Activated CD8-positive, alpha-beta T cell treated with anti-CD3 and anti-CD28 coated beads for 36 hours (primary cell): ENCODE measurements at regions not wholly inside any gene's neighbourhood (a gene's known extent, or its start where the extent isn't known, plus 50 kb on each side); places are given as distances from the start of the nearest gene placed in this dataset.

Source experiments
- ATAC-seq: fragments of 200-7000 bp; cut with Tn5 transposase; one replicate; pipeline ENCODE4 v1.10.0; 2021; ENCODE audit warnings: mild to moderate bottlenecking, moderate library complexity
- CTCF ChIA-PET: fragments of 350-600 bp; sonication (Branson Sonifier 250); formaldehyde crosslinking; loops from one replicate; lab custom pipeline; 2021; ENCODE audit warnings: antibody characterized with exemption; lab: Charles Lee
- POLR2A ChIA-PET: fragments of 350-600 bp; sonication (Branson Sonifier 250); formaldehyde crosslinking; loops from one replicate; lab custom pipeline; 2021; ENCODE audit warnings: antibody characterized with exemption; lab: Charles Lee
- DNase-seq: peaks from one replicate; pipeline ENCODE4 v3.0.0-alpha.2; 2020
- H3K27ac Mint-ChIP-seq: one replicate; pipeline ENCODE4 v1.8.0; 2021; ENCODE audit warnings: mild to moderate bottlenecking, mixed read lengths
- H3K27me3 Mint-ChIP-seq: one replicate; pipeline ENCODE4 v1.8.0; 2021; ENCODE audit warnings: mixed read lengths
- H3K36me3 Mint-ChIP-seq: one replicate; pipeline ENCODE4 v1.8.0; 2021; ENCODE audit warnings: low read depth, mixed read lengths
- H3K4me1 Mint-ChIP-seq: one replicate; pipeline ENCODE4 v1.8.0; 2021; ENCODE audit warnings: low read depth, mixed read lengths
- H3K4me3 Mint-ChIP-seq: one replicate; pipeline ENCODE4 v1.8.0; 2021; ENCODE audit warnings: mild to moderate bottlenecking, moderate library complexity, mixed read lengths
- H3K9me3 Mint-ChIP-seq: one replicate; pipeline ENCODE4 v1.8.0; 2021; ENCODE audit warnings: mixed read lengths
- intact Hi-C: fragments of 100-400 bp; cut with micrococcal nuclease; formaldehyde crosslinking; loops from one replicate; pipeline ENCODE4 v1.10.0; 2022
- TF ChIP-seq, protein P1 (sequence below): fragments of 200-600 bp; IDR thresholded peaks from one replicate; pipeline ENCODE4 v1.8.0; 2022; ENCODE audit warnings: antibody characterized with exemption, mild to moderate bottlenecking

DNA sequence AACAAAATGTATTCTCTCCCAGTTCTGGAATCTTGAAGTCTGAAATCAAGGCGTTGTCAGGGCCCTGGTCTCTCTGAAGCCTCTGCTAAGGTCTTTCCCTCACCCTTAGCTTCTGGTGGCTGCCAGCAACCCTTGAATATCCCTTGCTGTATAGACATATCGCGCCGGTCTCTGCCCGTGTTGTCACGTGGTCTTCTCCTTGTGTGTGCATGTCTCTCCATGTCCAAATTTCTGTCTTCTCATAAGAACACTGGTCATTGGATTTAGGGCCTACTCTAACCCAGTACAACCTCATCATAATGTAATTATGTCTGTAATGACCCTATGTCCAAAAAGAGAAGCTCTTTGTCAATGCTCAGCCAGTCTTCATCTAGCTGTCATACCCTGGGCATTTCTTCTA lies 85.7 kb upstream of the ETS2 start:
- H3K27ac Mint-ChIP-seq, result no peak overlapping the region
- no peaks in the 10 kb centered on the region for H3K4me1 Mint-ChIP-seq
- POLR2A ChIA-PET, result no interaction called here
- ATAC-seq, result no peak
- no peaks in the 10 kb centered on the region for H3K27me3 Mint-ChIP-seq
- no peak overlapping the region for H3K4me3 Mint-ChIP-seq
- intact Hi-C loops, result no loop called here
- peaks cover 6% of the 10 kb centered on the region for H3K9me3 Mint-ChIP-seq
- no peak for DNase-seq
- CTCF ChIA-PET, result interaction anchor here (1.3 to 1.5 kb wide), 2 partner anchors 8 to 20 kb away, joined by 3 to 5 read pairs; no protein-coding TSS in a partner anchor
- TF ChIP-seq, protein P1, sequence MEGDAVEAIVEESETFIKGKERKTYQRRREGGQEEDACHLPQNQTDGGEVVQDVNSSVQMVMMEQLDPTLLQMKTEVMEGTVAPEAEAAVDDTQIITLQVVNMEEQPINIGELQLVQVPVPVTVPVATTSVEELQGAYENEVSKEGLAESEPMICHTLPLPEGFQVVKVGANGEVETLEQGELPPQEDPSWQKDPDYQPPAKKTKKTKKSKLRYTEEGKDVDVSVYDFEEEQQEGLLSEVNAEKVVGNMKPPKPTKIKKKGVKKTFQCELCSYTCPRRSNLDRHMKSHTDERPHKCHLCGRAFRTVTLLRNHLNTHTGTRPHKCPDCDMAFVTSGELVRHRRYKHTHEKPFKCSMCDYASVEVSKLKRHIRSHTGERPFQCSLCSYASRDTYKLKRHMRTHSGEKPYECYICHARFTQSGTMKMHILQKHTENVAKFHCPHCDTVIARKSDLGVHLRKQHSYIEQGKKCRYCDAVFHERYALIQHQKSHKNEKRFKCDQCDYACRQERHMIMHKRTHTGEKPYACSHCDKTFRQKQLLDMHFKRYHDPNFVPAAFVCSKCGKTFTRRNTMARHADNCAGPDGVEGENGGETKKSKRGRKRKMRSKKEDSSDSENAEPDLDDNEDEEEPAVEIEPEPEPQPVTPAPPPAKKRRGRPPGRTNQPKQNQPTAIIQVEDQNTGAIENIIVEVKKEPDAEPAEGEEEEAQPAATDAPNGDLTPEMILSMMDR, result no peak
- H3K36me3 Mint-ChIP-seq, result no peaks in the 10 kb centered on the region

DNA sequence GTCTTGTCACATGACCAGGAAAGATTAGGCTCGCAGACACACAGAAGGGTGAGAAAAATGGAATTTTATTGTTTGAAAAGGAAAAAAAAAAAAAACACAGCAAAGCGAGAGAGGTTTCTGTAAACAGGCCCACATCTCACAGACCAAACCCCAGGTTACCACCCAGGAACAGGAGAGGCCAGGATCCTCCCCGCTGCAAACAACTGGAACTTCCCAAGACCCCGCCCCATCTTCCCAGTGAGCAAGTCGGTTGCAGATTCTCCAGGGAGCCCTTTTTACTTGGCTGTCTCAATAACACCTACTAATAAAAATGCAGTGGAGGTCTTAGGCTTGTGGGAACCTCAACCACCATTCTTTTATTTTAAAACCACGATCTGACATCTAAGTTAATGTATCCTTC lies 84.7 kb upstream of the ETS2 start:
- no peak overlapping the region for H3K4me3 Mint-ChIP-seq
- TF ChIP-seq, protein P1, result no peak
- intact Hi-C loops, result no loop called here
- CTCF ChIA-PET, result interaction anchor here (1.3 kb wide), 1 partner anchor 9 kb away, joined by 3 read pairs; no protein-coding TSS in a partner anchor
- H3K4me1 Mint-ChIP-seq, result no peaks in the 10 kb centered on the region
- H3K36me3 Mint-ChIP-seq, result no peaks in the 10 kb centered on the region
- peaks cover 11% of the 10 kb centered on the region for H3K9me3 Mint-ChIP-seq
- POLR2A ChIA-PET, result no interaction called here
- H3K27ac Mint-ChIP-seq, result no peak overlapping the region
- ATAC-seq (no peak), DNase-seq (no peak)
- no peaks in the 10 kb centered on the region for H3K27me3 Mint-ChIP-seq

DNA sequence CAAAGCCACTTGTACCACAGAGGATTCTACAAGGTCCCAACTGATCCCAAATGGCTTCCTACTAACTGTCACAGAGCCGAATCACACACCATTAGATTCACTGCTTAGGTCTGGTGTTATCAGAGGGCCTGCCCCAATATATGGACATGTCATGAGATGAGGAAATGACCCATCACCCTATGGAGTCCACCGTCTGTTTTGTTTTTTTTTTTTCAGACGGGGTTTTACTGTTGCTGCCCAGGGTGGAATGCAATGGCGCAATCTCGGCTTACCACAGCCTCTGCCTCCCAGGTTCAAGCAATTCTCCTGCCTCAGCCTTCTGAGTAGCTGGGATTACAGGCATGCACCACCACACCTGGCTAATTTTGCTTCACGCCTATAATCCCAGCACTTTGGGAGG lies 83.8 kb upstream of the ETS2 start:
- intact Hi-C loops, result no loop called here
- Mint-ChIP-seq H3K4me3 (no peak overlapping the region), H3K36me3 (no peaks in the 10 kb centered on the region), H3K27me3 (no peaks in the 10 kb centered on the region), H3K27ac (no peak overlapping the region), H3K4me1 (no peaks in the 10 kb centered on the region), H3K9me3 (peaks cover 14% of the 10 kb centered on the region)
- ATAC-seq (no peak), DNase-seq (no peak)
- CTCF ChIA-PET, result no interaction called here
- TF ChIP-seq, protein P1, result no peak
- POLR2A ChIA-PET, result interaction anchor here (0.6 kb wide), 1 partner anchor 360 kb away, joined by 3 read pairs; no protein-coding TSS in a partner anchor

DNA sequence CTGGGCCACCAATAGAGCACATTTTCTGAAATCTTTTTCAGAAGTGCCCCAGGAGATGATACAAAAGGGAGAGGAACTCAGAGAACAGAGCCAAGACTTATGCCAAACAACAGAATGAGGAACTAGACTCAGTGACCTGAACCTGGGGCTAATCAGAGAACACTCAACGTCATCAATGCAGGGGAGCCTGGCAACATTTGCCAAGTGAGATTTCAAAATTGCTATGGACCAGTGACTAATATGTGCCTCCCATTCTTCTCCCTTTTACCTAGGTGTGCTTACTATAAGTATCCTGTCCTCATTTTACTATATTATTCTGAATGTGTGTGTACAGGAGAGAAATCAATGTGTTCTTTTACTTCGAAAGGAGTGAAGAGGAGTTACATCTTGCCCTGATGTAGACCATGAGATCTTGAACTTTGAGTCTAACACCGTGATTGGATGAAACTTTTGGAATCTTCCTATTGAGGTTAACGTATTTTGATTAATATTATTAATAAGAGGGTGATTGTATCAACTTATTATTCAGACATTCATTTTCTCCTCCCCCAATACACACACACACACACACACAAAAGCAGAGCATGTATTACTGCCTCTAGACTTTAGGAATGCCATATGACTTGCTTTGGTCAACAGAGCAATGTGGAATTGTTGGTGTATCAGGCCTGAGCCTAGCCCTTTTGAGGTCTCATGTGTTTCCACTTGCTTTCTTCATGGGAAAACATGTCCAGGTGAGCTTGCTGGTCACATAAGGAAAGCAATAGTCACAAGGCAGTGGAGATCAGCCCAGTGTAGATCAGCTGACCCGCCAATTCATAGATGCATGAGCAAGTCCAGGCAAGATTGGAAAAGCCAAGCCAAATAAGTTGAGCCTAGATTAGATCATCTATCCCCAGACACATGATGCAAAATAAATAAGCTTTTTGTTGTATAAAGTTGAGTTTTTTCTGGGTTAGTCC lies 80.3 kb upstream of the ETS2 start:
- intact Hi-C loops, result no loop called here
- Mint-ChIP-seq H3K27me3 (peaks cover 6% of the 10 kb centered on the region), H3K4me1 (peaks cover 5% of the 10 kb centered on the region), H3K27ac (no peak overlapping the region), H3K9me3 (peaks cover 14% of the 10 kb centered on the region), H3K36me3 (no peaks in the 10 kb centered on the region), H3K4me3 (no peak overlapping the region)
- POLR2A ChIA-PET, result no interaction called here
- no peak for ATAC-seq
- TF ChIP-seq, protein P1, result no peak
- no peak for DNase-seq
- CTCF ChIA-PET, result no interaction called here

DNA sequence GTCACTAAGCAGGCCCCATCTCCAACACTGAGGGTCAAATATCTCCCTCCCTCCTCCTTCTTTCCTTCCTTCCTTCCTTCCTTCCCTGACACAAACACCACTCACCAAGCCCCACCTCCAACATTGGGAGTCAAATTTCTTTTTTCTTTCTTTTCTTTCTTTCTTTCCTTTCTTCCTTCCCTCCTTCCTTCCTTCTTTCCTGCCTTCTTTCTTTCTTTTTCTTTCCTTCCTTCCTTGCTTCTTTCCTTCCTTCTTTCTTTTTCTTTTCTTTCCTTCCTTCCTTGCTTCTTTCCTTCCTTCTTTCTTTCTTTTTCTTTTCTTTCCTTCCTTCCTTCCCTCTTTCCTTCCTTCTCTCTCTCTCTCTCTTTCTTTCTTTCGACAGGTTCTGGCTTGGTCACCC lies 79.2 kb upstream of the ETS2 start:
- intact Hi-C loops, result no loop called here

More for the DNA sequence above, 79.2 kb upstream of the ETS2 start:
- DNase-seq (no peak), ATAC-seq (no peak)
- TF ChIP-seq, protein P1, result no peak
- Mint-ChIP-seq H3K27ac (no peak overlapping the region), H3K4me1 (peaks cover 5% of the 10 kb centered on the region), H3K4me3 (no peak overlapping the region), H3K9me3 (peaks cover 14% of the 10 kb centered on the region), H3K36me3 (no peaks in the 10 kb centered on the region), H3K27me3 (peaks cover 6% of the 10 kb centered on the region)
- CTCF ChIA-PET, result no interaction called here
- POLR2A ChIA-PET, result no interaction called here
